ENCODE measurements at regions not wholly inside any gene's neighbourhood (a gene's known extent, or its start where the extent isn't known, plus 50 kb on each side); places are given as distances from the start of the nearest gene placed in this dataset.
"Not testable (repeated sequence)": the region's sequence is repeated elsewhere in the genome, so short reads cannot be mapped to it uniquely, and the experiment has no call there.

DNA sequence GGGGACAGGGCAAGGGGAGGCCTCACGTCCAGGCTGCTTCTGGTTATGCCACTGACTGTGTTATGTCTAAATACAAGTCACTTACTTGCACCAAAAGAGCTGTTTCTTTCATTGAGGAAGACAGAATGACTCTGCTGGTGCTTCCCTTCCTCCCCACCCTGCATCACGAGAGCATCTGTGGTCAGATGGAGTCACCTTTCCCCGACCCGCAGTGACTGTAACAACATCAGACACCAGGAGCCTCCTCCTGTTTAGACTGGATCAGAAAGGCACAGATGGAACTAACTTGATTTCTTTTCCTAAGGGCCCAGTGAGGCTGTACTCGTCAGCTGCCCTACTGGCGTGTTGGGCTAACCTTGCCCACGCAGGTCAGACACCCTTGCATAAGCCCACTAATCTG lies 90.3 kb upstream of the ZNF536 start:
- DNase-seq, result no peak

DNA sequence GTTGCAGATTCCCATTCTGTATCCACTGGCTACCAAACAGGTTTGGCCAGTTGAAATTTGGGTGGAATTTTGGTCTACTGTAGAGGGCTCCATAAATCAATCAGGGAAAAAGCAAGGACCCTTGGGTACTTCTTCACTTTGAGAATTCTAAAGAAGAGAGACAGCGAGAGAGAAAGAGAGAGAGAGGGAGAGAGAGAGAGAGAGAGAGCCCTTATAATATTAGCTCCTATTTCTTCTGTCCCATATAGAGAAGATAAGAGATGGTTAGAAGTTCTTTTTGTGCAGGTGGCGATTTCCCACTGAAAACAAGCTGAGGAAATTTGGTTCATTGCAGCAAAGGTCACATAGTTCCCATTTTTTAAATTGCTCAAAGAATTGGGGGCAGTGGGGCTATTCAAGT lies 88.6 kb upstream of the ZNF536 start:
- DNase-seq, result no peak

DNA sequence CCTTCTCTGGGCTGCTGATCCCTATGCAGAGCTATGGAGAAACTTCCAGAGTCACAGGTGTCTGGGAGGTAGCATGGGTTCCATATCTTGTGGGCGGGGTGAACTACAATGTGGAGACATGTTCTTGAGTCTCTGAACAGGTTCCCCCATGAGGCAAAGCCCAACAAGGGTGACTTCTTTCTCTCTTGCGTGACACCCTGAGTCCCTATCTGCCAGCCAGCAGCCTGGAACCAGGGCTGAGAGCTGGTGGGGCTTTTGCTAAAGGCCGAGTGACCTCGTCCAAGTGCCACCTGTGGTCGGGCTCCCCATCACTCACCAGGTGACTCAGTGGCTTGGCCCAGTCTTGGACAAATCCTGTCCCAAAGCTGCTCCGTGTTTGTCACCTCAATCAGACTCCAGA lies 88.0 kb upstream of the ZNF536 start:
- DNase-seq, result no peak

DNA sequence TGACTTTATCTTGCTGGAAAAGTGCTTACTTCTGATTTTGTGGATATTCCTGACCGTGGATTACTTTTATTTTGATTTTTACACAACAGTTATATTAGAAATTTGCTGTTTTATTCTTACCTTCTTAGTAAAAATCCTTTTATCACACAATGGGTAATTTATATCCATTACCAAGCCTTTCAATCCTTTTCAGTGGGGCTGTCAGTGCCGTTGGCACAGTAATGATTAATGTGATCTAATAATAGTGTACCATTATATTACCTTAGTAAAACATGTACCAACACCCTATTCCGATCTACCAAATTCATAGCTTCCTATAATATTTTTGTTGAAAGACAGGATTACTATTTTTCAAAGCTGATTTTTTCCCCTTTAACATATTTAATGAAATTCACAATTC lies 87.3 kb upstream of the ZNF536 start:
- DNase-seq, result no peak

GRCh38 chr19:30286378-30286777 lies 85.8 kb upstream of the ZNF536 start:
- DNase-seq, result no peak

GRCh38 chr19:30287259-30287658 lies 84.9 kb upstream of the ZNF536 start:
- no peak for DNase-seq

- no peak for DNase-seq
Measured at GRCh38 chr19:30287973-30288372, 84.2 kb upstream of the ZNF536 start.

DNA sequence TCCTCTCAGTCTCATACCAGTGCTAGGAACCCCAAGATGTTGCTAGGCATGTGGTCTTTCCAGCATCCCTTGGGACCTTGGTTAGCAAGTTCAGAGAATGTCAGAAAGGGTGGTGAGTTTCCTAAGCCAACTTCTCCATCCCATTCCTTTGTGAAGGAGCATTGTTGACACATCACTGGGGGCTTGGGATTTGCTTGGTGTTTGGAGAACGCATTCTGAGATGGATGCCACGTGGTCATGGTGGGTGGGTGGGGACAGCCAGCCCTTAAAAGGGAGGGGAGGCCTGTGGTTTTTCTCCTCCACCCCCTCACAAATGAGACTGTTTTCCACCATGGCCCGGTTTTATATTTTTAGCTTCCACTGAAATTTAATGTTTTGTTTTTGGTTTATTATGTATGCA lies 83.3 kb upstream of the ZNF536 start:
- DNase-seq, result no peak

DNA sequence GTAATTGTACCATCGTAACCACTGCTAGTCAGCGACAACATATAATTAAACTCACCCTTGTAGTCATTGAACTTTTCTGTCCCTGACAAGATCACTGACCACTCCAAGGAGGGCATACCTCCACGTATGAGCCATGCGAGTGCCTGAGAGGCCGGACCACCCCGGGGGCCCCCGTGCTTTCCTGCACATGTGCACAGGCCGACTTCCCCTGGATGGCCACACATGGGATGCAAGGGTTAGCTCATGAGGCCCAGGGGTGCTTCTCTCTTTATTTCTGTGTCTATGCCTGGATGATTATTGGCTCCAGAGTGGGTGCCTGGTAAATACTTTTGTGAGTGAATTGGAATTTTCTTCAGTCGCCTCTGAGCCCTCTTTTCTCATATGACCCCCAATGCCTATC lies 82.8 kb upstream of the ZNF536 start:
- no peak for DNase-seq

GRCh38 chr19:30290805-30291204 lies 81.4 kb upstream of the ZNF536 start:
- DNase-seq, result not testable (repeated sequence)

DNA sequence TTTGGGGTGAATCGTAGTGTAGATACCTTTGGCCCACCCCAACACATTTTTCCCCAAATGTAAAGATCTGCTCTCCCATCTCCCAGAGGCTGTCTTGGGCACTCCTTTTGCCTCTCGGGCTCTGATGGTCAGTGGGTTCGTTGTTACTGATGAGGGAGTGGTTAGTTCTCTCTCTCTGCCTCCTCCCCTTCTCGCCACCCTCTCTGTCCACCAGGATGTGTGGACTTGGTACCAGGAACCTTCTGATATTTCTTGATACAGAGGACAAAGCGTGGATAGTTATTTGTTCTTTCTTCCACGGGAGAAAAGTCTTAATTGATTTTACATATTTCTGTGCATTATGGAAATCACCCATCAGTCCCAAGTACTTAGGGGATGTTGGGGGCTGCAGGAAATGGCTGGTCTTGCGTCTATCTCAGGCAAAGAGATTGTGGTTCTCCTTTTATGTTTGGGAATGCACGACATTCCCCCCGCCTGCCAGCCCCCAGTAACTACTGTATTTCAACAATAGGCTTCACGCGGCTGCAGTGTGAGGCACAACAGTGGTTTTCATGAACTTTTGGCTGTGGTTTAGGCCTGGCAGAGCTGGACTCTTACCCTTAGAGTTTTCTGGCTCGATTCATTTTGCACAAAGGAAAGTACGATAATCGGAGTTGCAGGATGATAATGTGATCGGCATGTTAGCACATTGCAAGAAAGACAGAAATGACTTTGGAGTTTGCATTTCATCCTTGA lies 79.0 kb upstream of the ZNF536 start:
- no peak for DNase-seq

- no peak for DNase-seq
Measured at GRCh38 chr19:30297969-30298368, 74.2 kb upstream of the ZNF536 start.

- DNase-seq, result no peak
Measured at GRCh38 chr19:30303131-30303654, 69.0 kb upstream of the ZNF536 start.

- DNase-seq, result no peak
Measured at GRCh38 chr19:30304540-30304939, 67.6 kb upstream of the ZNF536 start.

GRCh38 chr19:30305346-30306060 lies 66.7 kb upstream of the ZNF536 start:
- DNase-seq, result no peak

- DNase-seq, result no peak
Measured at GRCh38 chr19:30307191-30307974, 64.8 kb upstream of the ZNF536 start.

- DNase-seq, result no peak
Measured at GRCh38 chr19:30309176-30309575, 63.0 kb upstream of the ZNF536 start.

DNA sequence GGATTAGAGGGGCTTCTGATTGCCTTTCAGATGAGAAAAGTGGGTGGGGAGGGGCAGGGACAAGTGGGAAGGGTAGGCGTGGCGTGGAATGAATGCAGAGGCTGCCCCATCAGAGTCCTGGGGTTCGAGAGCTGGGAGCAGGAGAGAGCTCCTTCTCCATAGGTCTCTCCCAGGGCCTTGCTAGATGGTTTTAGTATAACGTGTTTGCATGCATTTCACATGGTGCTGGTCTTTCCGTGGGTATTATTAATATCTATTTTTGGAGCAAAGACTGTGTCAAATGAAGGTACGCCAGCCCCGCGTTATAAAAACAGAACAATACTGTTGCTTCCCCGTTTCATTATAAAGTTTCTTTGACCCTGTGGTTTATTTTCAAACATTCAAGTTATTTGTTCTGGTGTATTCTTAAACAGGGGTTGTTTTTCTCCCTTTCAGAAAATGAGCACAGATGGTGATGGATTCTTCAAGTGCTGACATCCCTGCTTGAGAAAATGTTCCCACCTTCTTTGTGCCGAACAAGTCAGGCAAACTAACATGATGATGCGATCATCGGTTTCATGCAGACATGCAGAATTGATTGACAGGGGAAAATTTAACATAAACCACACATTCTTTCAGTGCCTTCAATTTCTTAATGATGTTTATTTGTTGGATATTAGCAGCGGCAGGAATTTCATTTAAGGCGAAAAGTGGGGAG lies 62.1 kb upstream of the ZNF536 start:
- DNase-seq, result no peak

GRCh38 chr19:30310602-30311263 lies 61.5 kb upstream of the ZNF536 start:
- DNase-seq, result no peak

- no peak for DNase-seq
Measured at GRCh38 chr19:30311911-30312310, 60.3 kb upstream of the ZNF536 start.

DNA sequence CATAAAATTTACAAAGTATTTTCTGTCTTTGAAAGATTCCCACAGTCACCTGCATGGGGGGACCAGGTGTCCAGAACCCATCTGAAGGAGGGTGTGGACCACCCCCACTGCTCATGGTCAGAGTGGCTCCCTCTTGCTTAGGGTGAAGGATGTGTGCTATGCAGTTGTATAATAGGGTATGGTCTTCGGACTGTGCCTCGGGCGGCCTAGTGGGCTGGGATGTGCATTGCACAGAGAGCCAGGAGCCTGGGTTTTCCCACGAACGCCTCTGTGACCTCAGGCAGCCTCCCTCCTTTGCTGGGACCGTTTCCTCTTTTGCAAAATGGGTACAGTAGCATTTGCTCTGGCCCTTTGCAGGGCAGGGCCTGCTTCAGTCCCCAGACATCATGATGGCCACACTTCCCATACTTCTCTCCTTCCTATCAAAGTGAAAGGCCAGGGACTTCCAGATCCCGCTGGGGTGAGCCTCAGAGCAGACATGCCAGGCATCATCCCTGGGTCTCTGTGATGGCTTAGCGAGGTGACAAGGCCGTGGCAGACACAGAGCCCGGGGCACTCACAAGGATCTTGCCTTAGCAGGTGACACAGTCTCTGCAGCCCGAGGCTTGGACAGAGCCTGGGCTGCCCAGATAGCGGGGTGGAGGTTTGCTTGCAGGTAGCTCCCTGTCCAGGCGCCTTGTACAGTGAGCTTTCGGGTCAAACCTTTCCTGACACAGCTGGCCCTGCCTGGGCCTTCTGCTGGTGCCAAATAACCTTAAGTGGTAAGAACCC lies 59.4 kb upstream of the ZNF536 start:
- DNase-seq, result no peak

- DNase-seq, result no peak
Measured at GRCh38 chr19:30313353-30313750, 58.8 kb upstream of the ZNF536 start.
